Neuron (in vitro differentiated cells): ENCODE measurements at regions not wholly inside any gene's neighbourhood (a gene's known extent, or its start where the extent isn't known, plus 50 kb on each side); places are given as distances from the start of the nearest gene placed in this dataset.
"Not testable (repeated sequence)": the region's sequence is repeated elsewhere in the genome, so short reads cannot be mapped to it uniquely, and the experiment has no call there.

ENCODE experiments used
- H2AFZ ChIP-seq: one replicate; pipeline ENCODE4 v1.6.1; 2013; ENCODE audit warnings: low read depth, mild to moderate bottlenecking, inconsistent platforms, low read length, moderate library complexity
- H3K27me3 ChIP-seq: one replicate; pipeline ENCODE4 v1.6.1; 2013; ENCODE audit warnings: low read length; ENCODE audit not compliant: insufficient read depth
- H3K36me3 ChIP-seq: one replicate; pipeline ENCODE4 v1.6.1; 2013; ENCODE audit warnings: low read length; ENCODE audit not compliant: insufficient read depth
- H3K4me1 ChIP-seq: one replicate; pipeline ENCODE4 v1.6.1; 2013; ENCODE audit warnings: low read length; ENCODE audit not compliant: insufficient read depth
- H3K4me3 ChIP-seq: 2 replicates; pipeline ENCODE4 v1.5.1; 2013; ENCODE audit warnings: mild to moderate bottlenecking, low read length, moderate library complexity
- H3K9me3 ChIP-seq: one replicate; pipeline ENCODE4 v1.6.1; 2013; ENCODE audit warnings: low read length

GRCh38 chr18:25493401-25493800 lies 141.4 kb upstream of the ZNF521 start:
- Histone ChIP-seq H3K4me1 (peaks cover 4% of the 10 kb centered on the region), H3K36me3 (no peaks in the 10 kb centered on the region), H3K9me3 (peaks cover 7% of the 10 kb centered on the region), H3K27me3 (peaks cover 2% of the 10 kb centered on the region), H2AFZ (no peak overlapping the region), H3K4me3 (no peak overlapping the region)

- H3K4me1 ChIP-seq = peaks cover 3% of the 10 kb centered on the region
- H3K9me3 ChIP-seq = peaks cover 7% of the 10 kb centered on the region
- no peak overlapping the region for H3K4me3 ChIP-seq
- no peaks in the 10 kb centered on the region for H3K27me3 ChIP-seq
- H3K36me3 ChIP-seq = no peaks in the 10 kb centered on the region
- no peak overlapping the region for H2AFZ ChIP-seq
Observed at GRCh38 chr18:25490316-25490715, 138.3 kb upstream of the ZNF521 start.

- no peaks in the 10 kb centered on the region for H3K36me3 ChIP-seq
- peaks cover 1% of the 10 kb centered on the region for H3K9me3 ChIP-seq
- no peak overlapping the region for H3K4me3 ChIP-seq
- no peaks in the 10 kb centered on the region for H3K27me3 ChIP-seq
- no peak overlapping the region for H2AFZ ChIP-seq
- no peaks in the 10 kb centered on the region for H3K4me1 ChIP-seq
Observed at GRCh38 chr18:25473008-25473407, 121.0 kb upstream of the ZNF521 start.

GRCh38 chr18:25470756-25471524 lies 119.0 kb upstream of the ZNF521 start:
- H3K9me3 ChIP-seq, H3K4me3 ChIP-seq, H2AFZ ChIP-seq, H3K36me3 ChIP-seq, H3K27me3 ChIP-seq: not testable (repeated sequence)
- peaks cover 20% of the 10 kb centered on the region for H3K4me1 ChIP-seq

- H3K36me3 ChIP-seq = no peaks in the 10 kb centered on the region
- H3K27me3 ChIP-seq = no peaks in the 10 kb centered on the region
- no peak overlapping the region for H2AFZ ChIP-seq
- no peak overlapping the region for H3K4me3 ChIP-seq
- H3K4me1 ChIP-seq = peaks cover 29% of the 10 kb centered on the region
- no peaks in the 10 kb centered on the region for H3K9me3 ChIP-seq
Observed at GRCh38 chr18:25470062-25470461, 118.1 kb upstream of the ZNF521 start.

- Histone ChIP-seq H3K4me1 (peaks cover 34% of the 10 kb centered on the region), H2AFZ (no peak overlapping the region), H3K36me3 (no peaks in the 10 kb centered on the region), H3K27me3 (no peaks in the 10 kb centered on the region), H3K4me3 (no peak overlapping the region), H3K9me3 (no peaks in the 10 kb centered on the region)
Observed at GRCh38 chr18:25469489-25469888, 117.5 kb upstream of the ZNF521 start.

GRCh38 chr18:25467226-25467987 lies 115.4 kb upstream of the ZNF521 start:
- Histone ChIP-seq H3K27me3 (no peaks in the 10 kb centered on the region), H3K4me3 (no peak overlapping the region), H2AFZ (no peak overlapping the region), H3K9me3 (no peaks in the 10 kb centered on the region), H3K36me3 (no peaks in the 10 kb centered on the region), H3K4me1 (peaks cover 34% of the 10 kb centered on the region)

GRCh38 chr18:25465152-25465732 lies 113.3 kb upstream of the ZNF521 start:
- no peak overlapping the region for H2AFZ ChIP-seq
- H3K4me1 ChIP-seq = peaks cover 34% of the 10 kb centered on the region
- H3K36me3 ChIP-seq = no peaks in the 10 kb centered on the region
- no peak overlapping the region for H3K4me3 ChIP-seq
- H3K27me3 ChIP-seq = no peaks in the 10 kb centered on the region
- H3K9me3 ChIP-seq = no peaks in the 10 kb centered on the region

GRCh38 chr18:25464227-25464626 lies 112.3 kb upstream of the ZNF521 start:
- Histone ChIP-seq H2AFZ (no peak overlapping the region), H3K27me3 (no peaks in the 10 kb centered on the region), H3K4me1 (peaks cover 34% of the 10 kb centered on the region)

GRCh38 chr18:25463726-25464125 lies 111.8 kb upstream of the ZNF521 start:
- H3K4me3 ChIP-seq = no peak overlapping the region
- H3K27me3 ChIP-seq = no peaks in the 10 kb centered on the region
- H3K4me1 ChIP-seq = peaks cover 34% of the 10 kb centered on the region
- H2AFZ ChIP-seq = no peak overlapping the region
- no peaks in the 10 kb centered on the region for H3K9me3 ChIP-seq
- no peaks in the 10 kb centered on the region for H3K36me3 ChIP-seq

More at GRCh38 chr18:25464227-25464626, 112.3 kb upstream of the ZNF521 start:
- no peaks in the 10 kb centered on the region for H3K9me3 ChIP-seq
- H3K4me3 ChIP-seq = no peak overlapping the region
- no peaks in the 10 kb centered on the region for H3K36me3 ChIP-seq

- no peaks in the 10 kb centered on the region for H3K36me3 ChIP-seq
- no peak overlapping the region for H3K4me3 ChIP-seq
- H3K27me3 ChIP-seq = no peaks in the 10 kb centered on the region
- H3K4me1 ChIP-seq = peaks cover 41% of the 10 kb centered on the region
- H2AFZ ChIP-seq = no peak overlapping the region
- no peaks in the 10 kb centered on the region for H3K9me3 ChIP-seq
Observed at GRCh38 chr18:25459814-25460213, 107.8 kb upstream of the ZNF521 start.

- peaks cover 48% of the 10 kb centered on the region for H3K4me1 ChIP-seq
- no peaks in the 10 kb centered on the region for H3K27me3 ChIP-seq
- H3K9me3 ChIP-seq = no peaks in the 10 kb centered on the region
Observed at GRCh38 chr18:25457601-25458000, 105.6 kb upstream of the ZNF521 start.

GRCh38 chr18:25457126-25457525 lies 105.2 kb upstream of the ZNF521 start:
- no peak overlapping the region for H2AFZ ChIP-seq
- no peaks in the 10 kb centered on the region for H3K9me3 ChIP-seq
- H3K27me3 ChIP-seq = no peaks in the 10 kb centered on the region
- no peaks in the 10 kb centered on the region for H3K36me3 ChIP-seq
- H3K4me3 ChIP-seq = peak overlapping the region; percentile 15
- H3K4me1 ChIP-seq = peaks cover 48% of the 10 kb centered on the region

More at GRCh38 chr18:25457601-25458000, 105.6 kb upstream of the ZNF521 start:
- no peak overlapping the region for H3K4me3 ChIP-seq
- H3K36me3 ChIP-seq = no peaks in the 10 kb centered on the region
- H2AFZ ChIP-seq = no peak overlapping the region
